ENCODE measurements at regions not wholly inside any gene's neighbourhood (a gene's known extent, or its start where the extent isn't known, plus 50 kb on each side); places are given as distances from the start of the nearest gene placed in this dataset.

GRCh38 chr4:30825008-30825770 is 105.0 kb downstream of the PCDH7 start:
- no peak for FAIRE-seq
- TF ChIP-seq POLR2A (IDR thresholded peaks at IDR 0.05; ENCODE audit: low read depth, low read length): no peak
- no peak for DNase-seq (ENCODE audit: insufficient read length, low spot score)

GRCh38 chr4:30828264-30828926 is 108.2 kb downstream of the PCDH7 start:
- no peak for DNase-seq (ENCODE audit: insufficient read length, low spot score)
- no peak for FAIRE-seq
- no peak for TF ChIP-seq POLR2A (IDR thresholded peaks at IDR 0.05; ENCODE audit: low read depth, low read length)

- FAIRE-seq (no peak), DNase-seq (ENCODE audit: insufficient read length, low spot score) (no peak)
- no peak for TF ChIP-seq POLR2A (IDR thresholded peaks at IDR 0.05; ENCODE audit: low read depth, low read length)
Observed at GRCh38 chr4:30832639-30833038, 112.5 kb downstream of the PCDH7 start.

GRCh38 chr4:30833206-30833605 is 113.0 kb downstream of the PCDH7 start:
- no peak for FAIRE-seq
- no peak for TF ChIP-seq POLR2A (IDR thresholded peaks at IDR 0.05; ENCODE audit: low read depth, low read length)

GRCh38 chr4:30835044-30835443 is 114.9 kb downstream of the PCDH7 start:
- no peak for DNase-seq (ENCODE audit: insufficient read length, low spot score)
- TF ChIP-seq POLR2A (IDR thresholded peaks at IDR 0.05; ENCODE audit: low read depth, low read length): no peak
- no peak for FAIRE-seq

More at GRCh38 chr4:30833206-30833605, 113.0 kb downstream of the PCDH7 start:
- no peak for DNase-seq (ENCODE audit: insufficient read length, low spot score)

- FAIRE-seq: no peak
- DNase-seq (ENCODE audit: insufficient read length, low spot score): no peak
Observed at GRCh38 chr4:30836231-30836630, 116.1 kb downstream of the PCDH7 start.

GRCh38 chr4:30837131-30837539 is 117.0 kb downstream of the PCDH7 start:
- FAIRE-seq (no peak), DNase-seq (ENCODE audit: insufficient read length, low spot score) (no peak)
- TF ChIP-seq POLR2A (IDR thresholded peaks at IDR 0.05; ENCODE audit: low read depth, low read length): no peak

More at GRCh38 chr4:30836231-30836630, 116.1 kb downstream of the PCDH7 start:
- TF ChIP-seq POLR2A (IDR thresholded peaks at IDR 0.05; ENCODE audit: low read depth, low read length): no peak

- FAIRE-seq: no peak
- TF ChIP-seq POLR2A (IDR thresholded peaks at IDR 0.05; ENCODE audit: low read depth, low read length): no peak
- DNase-seq (ENCODE audit: insufficient read length, low spot score): no peak
Observed at GRCh38 chr4:30837861-30838260, 117.7 kb downstream of the PCDH7 start.

- TF ChIP-seq POLR2A (IDR thresholded peaks at IDR 0.05; ENCODE audit: low read depth, low read length): no peak
- FAIRE-seq: no peak
- DNase-seq (ENCODE audit: insufficient read length, low spot score): no peak
Observed at GRCh38 chr4:30838331-30838730, 118.2 kb downstream of the PCDH7 start.

GRCh38 chr4:30839583-30840520 is 119.7 kb downstream of the PCDH7 start:
- FAIRE-seq (peak; percentile 71), DNase-seq (ENCODE audit: insufficient read length, low spot score) (no peak)
- TF ChIP-seq POLR2A (IDR thresholded peaks at IDR 0.05; ENCODE audit: low read depth, low read length): no peak

- no peak for TF ChIP-seq POLR2A (IDR thresholded peaks at IDR 0.05; ENCODE audit: low read depth, low read length)
- DNase-seq (ENCODE audit: insufficient read length, low spot score) (no peak), FAIRE-seq (no peak)
Observed at GRCh38 chr4:30840571-30840970, 120.4 kb downstream of the PCDH7 start.

- FAIRE-seq (no peak), DNase-seq (ENCODE audit: insufficient read length, low spot score) (no peak)
- no peak for TF ChIP-seq POLR2A (IDR thresholded peaks at IDR 0.05; ENCODE audit: low read depth, low read length)
Observed at GRCh38 chr4:30842142-30842541, 122.0 kb downstream of the PCDH7 start.

GRCh38 chr4:30842689-30843088 is 122.5 kb downstream of the PCDH7 start:
- DNase-seq (ENCODE audit: insufficient read length, low spot score): no peak
- TF ChIP-seq POLR2A (IDR thresholded peaks at IDR 0.05; ENCODE audit: low read depth, low read length): no peak
- no peak for FAIRE-seq

Data from H54 (cell line).